ENCODE measurements at regions not wholly inside any gene's neighbourhood (a gene's known extent, or its start where the extent isn't known, plus 50 kb on each side); places are given as distances from the start of the nearest gene placed in this dataset.
"Not testable (repeated sequence)": the region's sequence is repeated elsewhere in the genome, so short reads cannot be mapped to it uniquely, and the experiment has no call there.

GRCh38 chrX:15114743-15115566 lies 154.9 kb downstream of the ASB9 start:
- DNase-seq: no peak

- no peak for DNase-seq
Measured at GRCh38 chrX:15107367-15107988, 162.4 kb downstream of the ASB9 start.

- DNase-seq: no peak
Measured at GRCh38 chrX:15098505-15098904, 171.4 kb downstream of the ASB9 start.

- DNase-seq: no peak
Measured at GRCh38 chrX:15087747-15088146, 182.1 kb downstream of the ASB9 start.

- no peak for DNase-seq
Measured at GRCh38 chrX:15073313-15073712, 196.6 kb downstream of the ASB9 start.

- DNase-seq: no peak
Measured at GRCh38 chrX:15072880-15073279, 197.0 kb downstream of the ASB9 start.

- DNase-seq: no peak
Measured at GRCh38 chrX:15072259-15072658, 197.6 kb downstream of the ASB9 start.

- DNase-seq: no peak
Measured at GRCh38 chrX:15059474-15059873, 186.3 kb downstream of the MOSPD2 start.

- no peak for DNase-seq
Measured at GRCh38 chrX:15056044-15056443, 182.8 kb downstream of the MOSPD2 start.

- no peak for DNase-seq
Measured at GRCh38 chrX:15055146-15055930, 182.1 kb downstream of the MOSPD2 start.

GRCh38 chrX:15050395-15050794 lies 177.2 kb downstream of the MOSPD2 start:
- no peak for DNase-seq

GRCh38 chrX:15043538-15043937 lies 170.3 kb downstream of the MOSPD2 start:
- DNase-seq: peak; percentile 58

GRCh38 chrX:15033917-15034316 lies 160.7 kb downstream of the MOSPD2 start:
- DNase-seq: peak; percentile 62

GRCh38 chrX:15017491-15017890 lies 144.3 kb downstream of the MOSPD2 start:
- DNase-seq: no peak

GRCh38 chrX:15016051-15016450 lies 142.8 kb downstream of the MOSPD2 start:
- DNase-seq: peak; percentile 33

GRCh38 chrX:15014281-15014680 lies 141.1 kb downstream of the MOSPD2 start:
- DNase-seq: no peak

GRCh38 chrX:15013461-15013860 lies 140.2 kb downstream of the MOSPD2 start:
- DNase-seq: no peak

GRCh38 chrX:14997271-14997670 lies 124.0 kb downstream of the MOSPD2 start:
- no peak for DNase-seq

- not testable (repeated sequence) for DNase-seq
Measured at GRCh38 chrX:14984425-14984824, 111.2 kb downstream of the MOSPD2 start.

Data from activated CD4-positive, alpha-beta T cell treated with anti-CD3 and anti-CD28 coated beads, Interleukin-2, amount 50 U/mL, for 16 hours (primary cell).